PC-9 (cell line): ENCODE measurements at regions not wholly inside any gene's neighbourhood (a gene's known extent, or its start where the extent isn't known, plus 50 kb on each side); places are given as distances from the start of the nearest gene placed in this dataset.

Experiments used
- EZH2 ChIP-seq: fragments of 200-600 bp; sonication (generic); IDR thresholded peaks from 2 replicates; pipeline ENCODE4 v1.8.0; 2017; ENCODE audit warnings: antibody characterized with exemption, low read depth
- TF ChIP-seq, protein P1 (sequence below): fragments of 200-600 bp; sonication (generic); conservative IDR thresholded peaks from 2 replicates; pipeline ENCODE4 v1.6.1; 2017; ENCODE audit warnings: mixed run types, antibody characterized with exemption, mild to moderate bottlenecking, moderate library complexity

DNA sequence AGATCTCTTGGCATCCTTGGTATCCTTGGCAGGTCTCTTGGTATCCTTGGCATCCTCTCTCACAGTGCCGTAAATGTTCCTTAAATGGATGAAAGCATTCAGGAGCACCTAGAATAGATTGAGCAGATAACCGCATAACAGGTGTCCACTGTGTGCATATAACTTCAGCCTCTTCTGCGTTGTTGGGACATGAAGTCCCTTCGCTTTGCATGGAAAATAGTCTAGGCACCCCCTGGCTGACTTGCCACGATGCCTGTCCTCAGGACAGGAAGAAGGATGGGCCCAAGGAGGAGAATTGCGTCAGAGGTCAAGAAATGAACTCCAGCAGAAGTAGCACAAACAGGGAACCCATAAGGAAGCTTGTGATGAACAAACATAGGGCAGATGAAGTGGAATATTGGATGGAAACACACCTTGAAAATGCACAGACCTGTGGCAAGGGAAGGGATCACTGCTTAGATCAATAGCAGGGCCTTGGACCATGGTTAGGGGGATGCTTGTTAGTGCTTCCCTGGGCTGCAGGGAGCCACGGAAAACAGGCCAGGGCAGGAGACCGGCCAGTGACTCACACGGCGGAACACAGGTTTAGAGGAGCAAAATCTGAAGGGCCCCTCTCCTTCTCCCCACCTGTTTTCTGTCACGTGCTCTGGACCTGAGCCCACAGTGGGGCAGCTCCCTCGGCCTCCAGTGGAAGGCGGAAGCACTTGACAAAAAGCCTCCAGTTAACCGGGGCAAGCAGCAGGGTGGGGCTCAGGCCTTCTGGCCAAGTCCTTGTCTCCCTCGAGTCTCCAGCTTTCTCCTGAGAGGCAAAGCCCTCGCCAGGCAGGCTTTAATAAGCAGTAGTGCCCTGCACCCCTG, 99.2 kb upstream of the ASAP2 start:
- TF ChIP-seq EZH2, result no peak
- TF ChIP-seq, protein P1, sequence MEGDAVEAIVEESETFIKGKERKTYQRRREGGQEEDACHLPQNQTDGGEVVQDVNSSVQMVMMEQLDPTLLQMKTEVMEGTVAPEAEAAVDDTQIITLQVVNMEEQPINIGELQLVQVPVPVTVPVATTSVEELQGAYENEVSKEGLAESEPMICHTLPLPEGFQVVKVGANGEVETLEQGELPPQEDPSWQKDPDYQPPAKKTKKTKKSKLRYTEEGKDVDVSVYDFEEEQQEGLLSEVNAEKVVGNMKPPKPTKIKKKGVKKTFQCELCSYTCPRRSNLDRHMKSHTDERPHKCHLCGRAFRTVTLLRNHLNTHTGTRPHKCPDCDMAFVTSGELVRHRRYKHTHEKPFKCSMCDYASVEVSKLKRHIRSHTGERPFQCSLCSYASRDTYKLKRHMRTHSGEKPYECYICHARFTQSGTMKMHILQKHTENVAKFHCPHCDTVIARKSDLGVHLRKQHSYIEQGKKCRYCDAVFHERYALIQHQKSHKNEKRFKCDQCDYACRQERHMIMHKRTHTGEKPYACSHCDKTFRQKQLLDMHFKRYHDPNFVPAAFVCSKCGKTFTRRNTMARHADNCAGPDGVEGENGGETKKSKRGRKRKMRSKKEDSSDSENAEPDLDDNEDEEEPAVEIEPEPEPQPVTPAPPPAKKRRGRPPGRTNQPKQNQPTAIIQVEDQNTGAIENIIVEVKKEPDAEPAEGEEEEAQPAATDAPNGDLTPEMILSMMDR, result no peak
